ENCODE measurements at regions not wholly inside any gene's neighbourhood (a gene's known extent, or its start where the extent isn't known, plus 50 kb on each side); places are given as distances from the start of the nearest gene placed in this dataset.

DNA sequence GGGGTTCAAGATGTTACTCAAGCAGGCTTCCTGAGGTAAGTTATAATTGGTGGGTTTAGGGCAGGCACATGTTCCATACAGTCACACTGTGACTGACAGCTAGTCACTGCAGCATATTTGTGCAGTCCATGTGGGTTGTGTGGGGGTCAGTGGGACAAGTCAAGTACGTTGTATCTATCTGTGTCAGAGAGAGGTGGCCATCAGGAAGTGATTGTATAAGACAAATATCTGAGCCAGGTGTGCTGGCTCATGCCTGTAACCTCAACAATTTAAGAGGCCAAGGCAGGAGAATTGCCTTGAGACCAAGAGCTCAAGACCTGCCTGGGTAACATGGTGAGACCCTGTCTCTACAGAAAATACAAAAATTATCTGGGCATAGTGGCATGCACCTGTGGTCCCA lies 509.3 kb downstream of the CENPC start:
- H3K27ac ChIP-seq (ENCODE audit: low read length), result no peak overlapping the region
- TF ChIP-seq, protein P1, sequence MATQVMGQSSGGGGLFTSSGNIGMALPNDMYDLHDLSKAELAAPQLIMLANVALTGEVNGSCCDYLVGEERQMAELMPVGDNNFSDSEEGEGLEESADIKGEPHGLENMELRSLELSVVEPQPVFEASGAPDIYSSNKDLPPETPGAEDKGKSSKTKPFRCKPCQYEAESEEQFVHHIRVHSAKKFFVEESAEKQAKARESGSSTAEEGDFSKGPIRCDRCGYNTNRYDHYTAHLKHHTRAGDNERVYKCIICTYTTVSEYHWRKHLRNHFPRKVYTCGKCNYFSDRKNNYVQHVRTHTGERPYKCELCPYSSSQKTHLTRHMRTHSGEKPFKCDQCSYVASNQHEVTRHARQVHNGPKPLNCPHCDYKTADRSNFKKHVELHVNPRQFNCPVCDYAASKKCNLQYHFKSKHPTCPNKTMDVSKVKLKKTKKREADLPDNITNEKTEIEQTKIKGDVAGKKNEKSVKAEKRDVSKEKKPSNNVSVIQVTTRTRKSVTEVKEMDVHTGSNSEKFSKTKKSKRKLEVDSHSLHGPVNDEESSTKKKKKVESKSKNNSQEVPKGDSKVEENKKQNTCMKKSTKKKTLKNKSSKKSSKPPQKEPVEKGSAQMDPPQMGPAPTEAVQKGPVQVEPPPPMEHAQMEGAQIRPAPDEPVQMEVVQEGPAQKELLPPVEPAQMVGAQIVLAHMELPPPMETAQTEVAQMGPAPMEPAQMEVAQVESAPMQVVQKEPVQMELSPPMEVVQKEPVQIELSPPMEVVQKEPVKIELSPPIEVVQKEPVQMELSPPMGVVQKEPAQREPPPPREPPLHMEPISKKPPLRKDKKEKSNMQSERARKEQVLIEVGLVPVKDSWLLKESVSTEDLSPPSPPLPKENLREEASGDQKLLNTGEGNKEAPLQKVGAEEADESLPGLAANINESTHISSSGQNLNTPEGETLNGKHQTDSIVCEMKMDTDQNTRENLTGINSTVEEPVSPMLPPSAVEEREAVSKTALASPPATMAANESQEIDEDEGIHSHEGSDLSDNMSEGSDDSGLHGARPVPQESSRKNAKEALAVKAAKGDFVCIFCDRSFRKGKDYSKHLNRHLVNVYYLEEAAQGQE (IDR thresholded peaks at IDR 0.05; ENCODE audit: insufficient read depth in 1 of 2, low read depth in 2 of 2, low read length in 1 of 2), result no peak
- TF ChIP-seq POLR2AphosphoS5 (IDR thresholded peaks at IDR 0.05; ENCODE audit: low read depth, low read length), result no peak
- no peak for TF ChIP-seq TCF7L2 (IDR thresholded peaks at IDR 0.05; ENCODE audit: low read depth, low read length)
- TF ChIP-seq SIN3A (IDR thresholded peaks at IDR 0.05; ENCODE audit: borderline replicate concordance, insufficient read depth, low read depth, low read length), result no peak
- TF ChIP-seq, protein P2, sequence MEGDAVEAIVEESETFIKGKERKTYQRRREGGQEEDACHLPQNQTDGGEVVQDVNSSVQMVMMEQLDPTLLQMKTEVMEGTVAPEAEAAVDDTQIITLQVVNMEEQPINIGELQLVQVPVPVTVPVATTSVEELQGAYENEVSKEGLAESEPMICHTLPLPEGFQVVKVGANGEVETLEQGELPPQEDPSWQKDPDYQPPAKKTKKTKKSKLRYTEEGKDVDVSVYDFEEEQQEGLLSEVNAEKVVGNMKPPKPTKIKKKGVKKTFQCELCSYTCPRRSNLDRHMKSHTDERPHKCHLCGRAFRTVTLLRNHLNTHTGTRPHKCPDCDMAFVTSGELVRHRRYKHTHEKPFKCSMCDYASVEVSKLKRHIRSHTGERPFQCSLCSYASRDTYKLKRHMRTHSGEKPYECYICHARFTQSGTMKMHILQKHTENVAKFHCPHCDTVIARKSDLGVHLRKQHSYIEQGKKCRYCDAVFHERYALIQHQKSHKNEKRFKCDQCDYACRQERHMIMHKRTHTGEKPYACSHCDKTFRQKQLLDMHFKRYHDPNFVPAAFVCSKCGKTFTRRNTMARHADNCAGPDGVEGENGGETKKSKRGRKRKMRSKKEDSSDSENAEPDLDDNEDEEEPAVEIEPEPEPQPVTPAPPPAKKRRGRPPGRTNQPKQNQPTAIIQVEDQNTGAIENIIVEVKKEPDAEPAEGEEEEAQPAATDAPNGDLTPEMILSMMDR (IDR thresholded peaks at IDR 0.05), result no peak
- H3K27me3 ChIP-seq (ENCODE audit: control insufficient read depth, insufficient read depth, low read length), result no peaks in the 10 kb centered on the region
- intact Hi-C loops (cut with micrococcal nuclease; ENCODE audit: unreplicated experiment), result no loop called here
- BruUV-seq (replicated peaks), result no TSS peak
- no peak for ATAC-seq
- no peaks in the 10 kb centered on the region for H3K9me3 ChIP-seq (ENCODE audit: control insufficient read depth, insufficient read depth, low read depth, low read length)
- no peaks in the 10 kb centered on the region for H3K36me3 ChIP-seq (ENCODE audit: control insufficient read depth, insufficient read depth, low read length)
- ChIA-PET CTCF (no interaction called here), POLR2A (no interaction called here)
- DNase-seq (ENCODE audit: low read depth, low spot score), result no peak
- H3K4me3 ChIP-seq (ENCODE audit: low read depth in 2 of 2, low read length in 2 of 2), result no peak overlapping the region
- H3K4me1 ChIP-seq (ENCODE audit: control insufficient read depth, insufficient read depth, low read length), result no peaks in the 10 kb centered on the region
- in situ Hi-C loops (cut with HindIII; ENCODE audit: low pct_unique_long_range_greater_than_20kb, low sequenced_read_pairs), result no loop called here

- Histone ChIP-seq H3K9me3 (ENCODE audit: control insufficient read depth, insufficient read depth, low read depth, low read length) (no peaks in the 10 kb centered on the region), H3K36me3 (ENCODE audit: control insufficient read depth, insufficient read depth, low read length) (no peaks in the 10 kb centered on the region), H3K27ac (ENCODE audit: low read length) (no peak overlapping the region), H3K4me1 (ENCODE audit: control insufficient read depth, insufficient read depth, low read length) (no peaks in the 10 kb centered on the region), H3K4me3 (ENCODE audit: low read depth in 2 of 2, low read length in 2 of 2) (no peak overlapping the region), H3K27me3 (ENCODE audit: control insufficient read depth, insufficient read depth, low read length) (no peaks in the 10 kb centered on the region)
- TF ChIP-seq SIN3A (IDR thresholded peaks at IDR 0.05; ENCODE audit: borderline replicate concordance, insufficient read depth, low read depth, low read length) (no peak), POLR2AphosphoS5 (IDR thresholded peaks at IDR 0.05; ENCODE audit: low read depth, low read length) (no peak), TCF7L2 (IDR thresholded peaks at IDR 0.05; ENCODE audit: low read depth, low read length) (no peak)
- TF ChIP-seq, protein P2 (IDR thresholded peaks at IDR 0.05), result no peak
- TF ChIP-seq, protein P1 (IDR thresholded peaks at IDR 0.05; ENCODE audit: insufficient read depth in 1 of 2, low read depth in 2 of 2, low read length in 1 of 2), result no peak
- ATAC-seq, result no peak
- intact Hi-C loops (cut with micrococcal nuclease; ENCODE audit: unreplicated experiment), result no loop called here
- CTCF ChIA-PET, result no interaction called here
- in situ Hi-C loops (cut with HindIII; ENCODE audit: low pct_unique_long_range_greater_than_20kb, low sequenced_read_pairs), result no loop called here
- DNase-seq (ENCODE audit: low read depth, low spot score), result no peak
- POLR2A ChIA-PET, result no interaction called here
- BruUV-seq (replicated peaks), result no TSS peak
Observed at GRCh38 chr4:67035501-67035900, 509.8 kb downstream of the CENPC start.

Measured in Panc1 (cell line).